Liver (tissue), 8 donors: ENCODE measurements at regions not wholly inside any gene's neighbourhood (a gene's known extent, or its start where the extent isn't known, plus 50 kb on each side); places are given as distances from the start of the nearest gene placed in this dataset.

Source experiments
- DNase-seq: peaks from one replicate; pipeline ENCODE4 v3.0.0-alpha.2; 2017; ENCODE audit warnings: low spot score
- H3K27ac ChIP-seq, 2 donors: one replicate each; pipeline ENCODE4 v1.7.0; 2013; ENCODE audit warnings: inconsistent platforms in 2 of 2, low read length in 2 of 2, control low read depth in 1 of 2, low read depth in 1 of 2, mild to moderate bottlenecking in 1 of 2
- H3K27me3 ChIP-seq, 4 donors: one replicate each; pipeline versions ENCODE4 v1.6.1 to v1.7.0; 2013; ENCODE audit warnings: low read length in 3 of 4, inconsistent platforms in 1 of 4, mild to moderate bottlenecking in 1 of 4, moderate library complexity in 1 of 4; ENCODE audit not compliant: control insufficient read depth in 4 of 4, insufficient read depth in 4 of 4
- H3K36me3 ChIP-seq, 4 donors: one replicate each; pipeline versions ENCODE4 v1.6.1 to v1.7.0; 2013; ENCODE audit warnings: low read length in 3 of 4, mild to moderate bottlenecking in 3 of 4, low read depth in 1 of 4, moderate library complexity in 1 of 4; ENCODE audit not compliant: control insufficient read depth in 4 of 4, insufficient read depth in 3 of 4
- H3K4me1 ChIP-seq, 4 donors: one replicate each; pipeline versions ENCODE4 v1.6.1 to v1.7.0; 2013; ENCODE audit warnings: low read length in 3 of 4, mild to moderate bottlenecking in 3 of 4, moderate library complexity in 1 of 4; ENCODE audit not compliant: control insufficient read depth in 4 of 4, insufficient read depth in 4 of 4
- H3K4me3 ChIP-seq, 3 donors: one replicate each; pipeline versions ENCODE4 v1.6.1 to v1.7.0; 2013; ENCODE audit warnings: low read length in 3 of 3, control low read depth in 1 of 3, low read depth in 1 of 3, mild to moderate bottlenecking in 1 of 3
- H3K9ac ChIP-seq, 2 donors: one replicate each; pipeline ENCODE4 v1.7.0; 2013; ENCODE audit warnings: low read length in 2 of 2, mild to moderate bottlenecking in 2 of 2, moderate library complexity in 2 of 2, control low read depth in 1 of 2, low read depth in 1 of 2
- H3K9me3 ChIP-seq, 4 donors: one replicate each; pipeline versions ENCODE4 v1.6.1 to v1.7.0; 2013; ENCODE audit warnings: low read length in 3 of 4; ENCODE audit not compliant: control insufficient read depth in 4 of 4
- EGR1 ChIP-seq, 2 donors: IDR thresholded peaks; 2 replicates each; pipeline ENCODE4 v1.6.1; 2016 to 2018; ENCODE audit warnings: antibody characterized with exemption in 2 of 2, low read depth in 2 of 2
- FOXA1 ChIP-seq: IDR thresholded peaks from 2 replicates; pipeline ENCODE4 v1.6.1; 2016; ENCODE audit warnings: antibody characterized with exemption
- FOXA2 ChIP-seq: IDR thresholded peaks from 2 replicates; pipeline ENCODE4 v1.6.1; 2016; ENCODE audit warnings: antibody characterized with exemption
- GABPA ChIP-seq, 2 donors: IDR thresholded peaks in 1 of 2; conservative IDR thresholded peaks in 1 of 2; 2 replicates each; pipeline ENCODE4 v1.6.1; 2016; ENCODE audit warnings: antibody characterized with exemption in 2 of 2, mild to moderate bottlenecking in 1 of 2, moderate library complexity in 1 of 2
- HNF4A ChIP-seq, 2 donors: conservative IDR thresholded peaks; 2 replicates each; pipeline ENCODE4 v1.6.1; 2016; ENCODE audit warnings: antibody characterized with exemption in 2 of 2, mild to moderate bottlenecking in 2 of 2
- HNF4G ChIP-seq: IDR thresholded peaks from 2 replicates; pipeline ENCODE4 v1.6.1; 2016; ENCODE audit warnings: antibody characterized with exemption
- JUND ChIP-seq, 2 donors: IDR thresholded peaks; 2 replicates each; pipeline ENCODE4 v1.6.1; 2016; ENCODE audit warnings: antibody characterized with exemption in 2 of 2
- NR2F2 ChIP-seq: IDR thresholded peaks from 2 replicates; pipeline ENCODE4 v1.6.1; 2016; ENCODE audit warnings: antibody characterized with exemption
- RAD21 ChIP-seq, 2 donors: IDR thresholded peaks; 2 replicates each; pipeline ENCODE4 v1.6.1; 2016; ENCODE audit warnings: antibody characterized with exemption in 2 of 2, mild to moderate bottlenecking in 2 of 2
- RXRA ChIP-seq, 2 donors: IDR thresholded peaks; 2 replicates each; pipeline ENCODE4 v1.6.1; 2017 to 2018; ENCODE audit warnings: antibody characterized with exemption in 2 of 2, mild to moderate bottlenecking in 1 of 2
- SP1 ChIP-seq: IDR thresholded peaks from 2 replicates; pipeline ENCODE4 v1.6.1; 2018; ENCODE audit warnings: antibody characterized with exemption, mild to moderate bottlenecking
- TAF1 ChIP-seq: conservative IDR thresholded peaks from 2 replicates; pipeline ENCODE4 v1.6.1; 2016; ENCODE audit warnings: antibody characterized with exemption, mild to moderate bottlenecking
- YY1 ChIP-seq: IDR thresholded peaks from 2 replicates; pipeline ENCODE4 v1.6.1; 2016; ENCODE audit warnings: antibody characterized with exemption, mild to moderate bottlenecking
- ZBTB33 ChIP-seq: IDR thresholded peaks from 2 replicates; pipeline ENCODE4 v1.6.1; 2016; ENCODE audit warnings: antibody characterized with exemption
- WGBS: extraction: QIAGEN DNeasy Blood & Tissue Kit; methylation state at CpG from one replicate; pipeline ENCODE4 v1.1.7; 2013; 5-methylcytosine and 5-hydroxymethylcytosine counted together
- TF ChIP-seq, protein P1 (sequence below): IDR thresholded peaks from 2 replicates; pipeline ENCODE4 v1.6.1; 2016; ENCODE audit warnings: antibody characterized with exemption
- TF ChIP-seq, protein P2 (sequence below): fragments of 150-350 bp; IDR thresholded peaks from 2 replicates; pipeline ENCODE4 v1.5.1; 2017; ENCODE audit warnings: improper control_type of control experiment, low read depth, low read length; ENCODE audit not compliant: missing input control
- TF ChIP-seq, protein P3 (sequence below): IDR thresholded peaks from 2 replicates; pipeline ENCODE4 v1.6.1; 2016; ENCODE audit warnings: antibody characterized with exemption
- TF ChIP-seq, protein P4 (sequence below): IDR thresholded peaks from 2 replicates; pipeline ENCODE4 v1.6.1; 2016; ENCODE audit warnings: antibody characterized with exemption, mild to moderate bottlenecking
- donor health status: healthy.
- donor health status: healthy.
- donor health status: healthy.
- donor health status: healthy.
- donor health status: healthy.

GRCh38 chr5:163357636-163358035, 79.8 kb upstream of the CCNG1 start:
- no peak for DNase-seq
- no peak for TF ChIP-seq ZBTB33
- no peak for TF ChIP-seq RAD21 (IDR thresholded peaks at IDR 0.05)
- TF ChIP-seq JUND (IDR thresholded peaks at IDR 0.05), result no peak
- no peak for TF ChIP-seq HNF4G
- TF ChIP-seq, protein P1, sequence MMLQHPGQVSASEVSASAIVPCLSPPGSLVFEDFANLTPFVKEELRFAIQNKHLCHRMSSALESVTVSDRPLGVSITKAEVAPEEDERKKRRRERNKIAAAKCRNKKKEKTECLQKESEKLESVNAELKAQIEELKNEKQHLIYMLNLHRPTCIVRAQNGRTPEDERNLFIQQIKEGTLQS, result no peak
- no peak for TF ChIP-seq RXRA (IDR thresholded peaks at IDR 0.05)
- TF ChIP-seq YY1, result no peak
- no peak for TF ChIP-seq HNF4A (conservative IDR thresholded peaks at IDR 0.05)
- TF ChIP-seq, protein P2, sequence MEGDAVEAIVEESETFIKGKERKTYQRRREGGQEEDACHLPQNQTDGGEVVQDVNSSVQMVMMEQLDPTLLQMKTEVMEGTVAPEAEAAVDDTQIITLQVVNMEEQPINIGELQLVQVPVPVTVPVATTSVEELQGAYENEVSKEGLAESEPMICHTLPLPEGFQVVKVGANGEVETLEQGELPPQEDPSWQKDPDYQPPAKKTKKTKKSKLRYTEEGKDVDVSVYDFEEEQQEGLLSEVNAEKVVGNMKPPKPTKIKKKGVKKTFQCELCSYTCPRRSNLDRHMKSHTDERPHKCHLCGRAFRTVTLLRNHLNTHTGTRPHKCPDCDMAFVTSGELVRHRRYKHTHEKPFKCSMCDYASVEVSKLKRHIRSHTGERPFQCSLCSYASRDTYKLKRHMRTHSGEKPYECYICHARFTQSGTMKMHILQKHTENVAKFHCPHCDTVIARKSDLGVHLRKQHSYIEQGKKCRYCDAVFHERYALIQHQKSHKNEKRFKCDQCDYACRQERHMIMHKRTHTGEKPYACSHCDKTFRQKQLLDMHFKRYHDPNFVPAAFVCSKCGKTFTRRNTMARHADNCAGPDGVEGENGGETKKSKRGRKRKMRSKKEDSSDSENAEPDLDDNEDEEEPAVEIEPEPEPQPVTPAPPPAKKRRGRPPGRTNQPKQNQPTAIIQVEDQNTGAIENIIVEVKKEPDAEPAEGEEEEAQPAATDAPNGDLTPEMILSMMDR, result no peak
- TF ChIP-seq, protein P3, sequence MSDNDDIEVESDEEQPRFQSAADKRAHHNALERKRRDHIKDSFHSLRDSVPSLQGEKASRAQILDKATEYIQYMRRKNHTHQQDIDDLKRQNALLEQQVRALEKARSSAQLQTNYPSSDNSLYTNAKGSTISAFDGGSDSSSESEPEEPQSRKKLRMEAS, result no peak
- no peak for TF ChIP-seq TAF1
- Histone ChIP-seq H3K4me1 (no peaks in the 10 kb centered on the region), H3K4me3 (no peak overlapping the region), H3K9ac (no peak overlapping the region), H3K27me3 (no peaks in the 10 kb centered on the region), H3K9me3 (no peaks in the 10 kb centered on the region), H3K36me3 (no peaks in the 10 kb centered on the region), H3K27ac (no peak overlapping the region)
- 50% methylated on average over 2 of the region's 2 CpGs for WGBS

- TF ChIP-seq NR2F2 (no peak), FOXA1 (no peak), YY1 (no peak), JUND (IDR thresholded peaks at IDR 0.05) (no peak), EGR1 (IDR thresholded peaks at IDR 0.05; ENCODE audit: low read depth in 2 of 2) (no peak), FOXA2 (no peak), SP1 (no peak), RAD21 (IDR thresholded peaks at IDR 0.05) (no peak), ZBTB33 (no peak), RXRA (IDR thresholded peaks at IDR 0.05) (no peak), HNF4A (conservative IDR thresholded peaks at IDR 0.05) (no peak), GABPA (IDR thresholded peaks at IDR 0.05 in 1 of 2, conservative IDR thresholded peaks at IDR 0.05 in 1 of 2) (no peak), TAF1 (no peak), HNF4G (no peak)
- TF ChIP-seq, protein P2, result no peak
- TF ChIP-seq, protein P4, sequence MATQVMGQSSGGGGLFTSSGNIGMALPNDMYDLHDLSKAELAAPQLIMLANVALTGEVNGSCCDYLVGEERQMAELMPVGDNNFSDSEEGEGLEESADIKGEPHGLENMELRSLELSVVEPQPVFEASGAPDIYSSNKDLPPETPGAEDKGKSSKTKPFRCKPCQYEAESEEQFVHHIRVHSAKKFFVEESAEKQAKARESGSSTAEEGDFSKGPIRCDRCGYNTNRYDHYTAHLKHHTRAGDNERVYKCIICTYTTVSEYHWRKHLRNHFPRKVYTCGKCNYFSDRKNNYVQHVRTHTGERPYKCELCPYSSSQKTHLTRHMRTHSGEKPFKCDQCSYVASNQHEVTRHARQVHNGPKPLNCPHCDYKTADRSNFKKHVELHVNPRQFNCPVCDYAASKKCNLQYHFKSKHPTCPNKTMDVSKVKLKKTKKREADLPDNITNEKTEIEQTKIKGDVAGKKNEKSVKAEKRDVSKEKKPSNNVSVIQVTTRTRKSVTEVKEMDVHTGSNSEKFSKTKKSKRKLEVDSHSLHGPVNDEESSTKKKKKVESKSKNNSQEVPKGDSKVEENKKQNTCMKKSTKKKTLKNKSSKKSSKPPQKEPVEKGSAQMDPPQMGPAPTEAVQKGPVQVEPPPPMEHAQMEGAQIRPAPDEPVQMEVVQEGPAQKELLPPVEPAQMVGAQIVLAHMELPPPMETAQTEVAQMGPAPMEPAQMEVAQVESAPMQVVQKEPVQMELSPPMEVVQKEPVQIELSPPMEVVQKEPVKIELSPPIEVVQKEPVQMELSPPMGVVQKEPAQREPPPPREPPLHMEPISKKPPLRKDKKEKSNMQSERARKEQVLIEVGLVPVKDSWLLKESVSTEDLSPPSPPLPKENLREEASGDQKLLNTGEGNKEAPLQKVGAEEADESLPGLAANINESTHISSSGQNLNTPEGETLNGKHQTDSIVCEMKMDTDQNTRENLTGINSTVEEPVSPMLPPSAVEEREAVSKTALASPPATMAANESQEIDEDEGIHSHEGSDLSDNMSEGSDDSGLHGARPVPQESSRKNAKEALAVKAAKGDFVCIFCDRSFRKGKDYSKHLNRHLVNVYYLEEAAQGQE, result no peak
- TF ChIP-seq, protein P1, result no peak
- TF ChIP-seq, protein P3, result no peak
- Histone ChIP-seq H3K4me3 (no peak overlapping the region), H3K9me3 (peaks cover 0 to 7% (median 3%) of the 10 kb centered on the region in 4 donors), H3K27me3 (no peaks in the 10 kb centered on the region), H3K9ac (no peak overlapping the region), H3K4me1 (peaks cover 0 to 5% (median 0%) of the 10 kb centered on the region in 4 donors), H3K36me3 (no peaks in the 10 kb centered on the region), H3K27ac (no peak overlapping the region)
- 77% methylated on average over 3 of the region's 3 CpGs for WGBS
- DNase-seq, result no peak
Measured at GRCh38 chr5:163360656-163361055, 76.7 kb upstream of the CCNG1 start.
